Activated CD8-positive, alpha-beta memory T cell treated with anti-CD3 and anti-CD28 coated beads, Interleukin-2, amount 50 U/mL, for 1 hour (primary cell): ENCODE measurements at regions not wholly inside any gene's neighbourhood (a gene's known extent, or its start where the extent isn't known, plus 50 kb on each side); places are given as distances from the start of the nearest gene placed in this dataset.

Experiments
- DNase-seq: peaks from one replicate; pipeline ENCODE4 v3.0.0-alpha.2; 2020; ENCODE audit errors: extremely low read depth

DNA sequence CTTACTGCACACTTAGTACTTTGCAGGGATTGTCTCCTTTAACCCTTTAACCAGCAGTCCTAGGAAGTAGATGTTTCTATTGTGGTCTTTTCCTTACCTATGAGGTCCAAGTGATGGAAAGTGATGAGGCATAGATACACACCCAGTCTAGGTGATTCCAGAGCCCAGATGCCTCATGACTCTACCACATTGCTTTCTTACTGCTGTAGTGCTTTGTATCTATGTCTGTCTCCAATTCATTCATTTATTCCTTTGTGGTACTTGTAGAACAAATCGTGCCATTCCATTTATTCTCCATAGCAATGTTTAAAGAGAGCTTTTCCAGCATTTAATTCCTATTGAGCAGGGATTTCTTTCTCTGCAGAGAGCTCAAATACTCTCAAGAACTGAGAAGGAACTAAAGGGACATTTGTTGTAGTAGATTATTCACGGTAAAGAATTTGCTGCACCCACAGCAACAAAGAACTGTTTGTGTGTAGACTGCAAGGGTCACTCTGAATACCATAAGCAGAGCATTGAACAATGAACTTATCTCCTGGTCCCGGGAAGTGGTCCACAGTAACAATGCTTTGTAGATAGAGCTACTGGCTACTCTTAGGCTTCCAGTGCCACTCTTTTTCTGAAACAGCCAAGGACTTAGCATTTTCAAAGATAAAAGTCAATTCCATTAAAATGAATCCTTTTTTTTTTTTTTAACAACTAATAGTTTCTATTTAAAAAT, 337.0 kb downstream of the PTEN start:
- DNase-seq = no peak

DNA sequence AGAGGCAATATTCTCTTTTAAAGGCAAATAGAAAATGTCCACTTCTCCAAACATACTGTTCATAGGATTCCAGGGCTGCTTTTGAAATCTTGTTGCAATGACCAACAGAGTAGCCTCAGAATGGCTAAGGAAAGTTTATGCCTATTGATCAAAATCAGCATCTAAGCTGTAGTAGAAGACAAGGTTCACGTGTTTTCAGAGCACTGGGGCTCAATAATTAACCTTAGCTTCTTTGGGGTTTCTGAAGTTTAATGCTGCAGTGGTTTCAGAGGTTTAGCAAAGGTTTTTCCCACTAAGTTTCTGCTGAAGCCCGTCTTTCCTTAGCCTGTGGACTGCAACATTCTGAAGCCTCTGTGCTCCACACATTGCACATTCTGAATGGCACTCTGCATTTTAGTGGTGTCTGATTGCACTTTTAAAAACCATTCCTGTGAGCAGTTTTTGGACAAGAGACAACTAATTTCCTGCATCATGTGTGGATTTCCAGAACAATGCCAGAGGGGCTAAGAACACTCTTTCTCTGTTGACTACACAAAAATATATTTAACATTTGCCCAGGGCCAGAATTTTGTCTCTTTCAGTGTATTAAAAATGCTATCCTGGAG, 342.5 kb downstream of the PTEN start:
- DNase-seq = no peak

DNA sequence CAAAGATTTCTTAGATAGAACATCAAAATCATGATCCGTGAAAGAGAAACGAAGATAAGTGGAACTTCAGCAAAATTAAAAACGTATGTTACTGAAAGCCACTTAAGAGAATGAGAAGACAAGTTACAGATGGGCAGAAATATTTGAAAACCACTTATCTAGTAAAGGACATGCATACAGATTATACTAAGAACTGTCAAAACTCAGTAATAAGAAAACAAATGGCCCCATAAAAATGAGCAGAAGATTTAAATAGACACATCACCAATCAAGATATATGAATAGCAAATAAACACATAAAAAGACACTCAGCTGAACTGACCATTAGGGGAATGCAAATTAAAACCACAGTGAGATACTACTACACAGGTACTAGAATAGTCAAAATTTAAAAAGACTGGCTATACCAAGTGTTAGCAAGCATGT, 343.7 kb downstream of the PTEN start:
- no peak for DNase-seq

DNA sequence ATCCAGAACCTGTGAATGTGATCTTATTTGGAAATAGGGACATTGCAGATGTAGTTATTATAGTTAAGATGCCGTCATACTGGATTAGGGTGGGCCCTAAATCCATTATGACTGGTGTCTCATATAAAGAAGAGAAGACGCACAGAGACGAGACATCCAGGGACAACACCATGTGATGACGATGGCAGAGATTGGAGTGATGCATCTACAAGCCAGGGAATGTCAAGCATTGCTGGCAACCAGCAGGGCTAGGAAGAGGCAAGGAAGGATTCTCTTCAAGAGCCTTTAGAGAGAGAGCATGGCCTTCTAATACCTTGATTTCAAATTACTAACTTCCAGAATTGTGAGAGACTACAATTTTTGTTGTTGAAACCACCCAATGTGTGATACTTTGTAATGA, 345.8 kb downstream of the PTEN start:
- DNase-seq = no peak

DNA sequence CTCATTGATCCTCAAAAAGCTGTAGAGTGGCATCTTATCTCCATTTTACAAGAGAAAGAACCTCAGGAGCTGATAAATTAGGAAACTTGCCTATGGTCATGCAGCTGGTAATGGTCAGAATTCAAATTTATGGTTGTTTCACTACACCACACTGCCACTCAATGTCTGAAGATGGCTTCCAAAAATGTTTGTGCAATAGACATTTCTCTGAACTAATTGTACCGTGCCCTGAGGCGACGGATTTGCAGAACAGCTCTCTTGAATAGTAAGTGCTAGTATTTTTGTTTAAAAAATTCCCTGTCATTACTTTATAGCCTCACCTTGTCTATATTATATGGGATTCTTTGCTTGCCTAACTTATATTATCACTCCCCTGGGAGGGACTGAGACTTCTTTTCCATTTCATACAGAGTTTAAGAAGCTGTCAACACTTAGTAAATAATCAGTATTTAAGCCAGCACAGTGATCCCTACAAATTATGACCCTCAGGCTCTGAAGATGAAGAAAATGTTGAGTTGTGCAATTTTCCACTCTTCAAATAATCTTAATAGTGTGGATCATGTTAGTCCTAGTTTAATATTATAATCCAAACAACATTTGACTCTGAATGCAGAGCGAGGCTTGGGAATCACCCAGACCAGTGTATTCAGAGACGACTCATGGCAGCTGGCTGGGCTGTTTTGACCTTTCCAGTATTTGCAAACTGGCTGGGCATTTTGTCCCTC, 346.6 kb downstream of the PTEN start:
- no peak for DNase-seq

DNA sequence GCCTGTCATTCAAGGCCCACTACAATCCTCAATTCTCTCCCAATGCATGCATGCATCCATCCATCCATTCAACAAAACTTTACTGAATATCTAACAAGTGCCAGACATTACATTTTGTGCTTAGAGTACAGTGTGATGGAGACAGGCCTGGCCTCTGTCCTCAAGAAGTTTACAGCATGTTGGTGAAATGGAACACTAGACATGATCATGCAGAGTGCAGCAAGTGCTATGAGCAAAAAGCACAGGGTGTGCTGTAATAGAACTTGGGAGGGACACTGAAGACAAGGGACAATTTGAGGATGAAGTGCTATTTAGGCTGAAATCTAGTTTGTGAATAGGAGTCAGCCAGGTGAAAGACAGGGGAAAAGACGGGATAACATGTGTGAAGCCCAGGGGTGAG, 347.8 kb downstream of the PTEN start:
- no peak for DNase-seq

DNA sequence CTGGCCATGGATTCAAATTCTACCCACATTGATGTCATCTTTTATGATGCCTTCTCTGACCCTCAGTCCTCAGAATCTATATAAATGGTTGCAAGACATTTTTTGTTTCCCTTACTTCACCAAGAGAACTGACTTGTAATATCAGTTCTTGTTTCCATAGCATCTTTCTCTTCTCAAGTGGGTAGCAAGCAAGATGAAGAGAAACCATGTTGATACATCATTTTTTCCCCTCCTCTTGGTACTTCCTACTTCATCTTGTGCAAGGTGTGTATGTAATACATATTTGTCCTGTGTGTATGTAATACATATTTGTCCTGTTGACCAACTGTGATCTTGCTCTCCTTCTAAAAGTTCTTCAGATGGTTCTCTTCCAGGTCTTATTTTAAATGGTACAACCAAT, 348.6 kb downstream of the PTEN start:
- no peak for DNase-seq

DNA sequence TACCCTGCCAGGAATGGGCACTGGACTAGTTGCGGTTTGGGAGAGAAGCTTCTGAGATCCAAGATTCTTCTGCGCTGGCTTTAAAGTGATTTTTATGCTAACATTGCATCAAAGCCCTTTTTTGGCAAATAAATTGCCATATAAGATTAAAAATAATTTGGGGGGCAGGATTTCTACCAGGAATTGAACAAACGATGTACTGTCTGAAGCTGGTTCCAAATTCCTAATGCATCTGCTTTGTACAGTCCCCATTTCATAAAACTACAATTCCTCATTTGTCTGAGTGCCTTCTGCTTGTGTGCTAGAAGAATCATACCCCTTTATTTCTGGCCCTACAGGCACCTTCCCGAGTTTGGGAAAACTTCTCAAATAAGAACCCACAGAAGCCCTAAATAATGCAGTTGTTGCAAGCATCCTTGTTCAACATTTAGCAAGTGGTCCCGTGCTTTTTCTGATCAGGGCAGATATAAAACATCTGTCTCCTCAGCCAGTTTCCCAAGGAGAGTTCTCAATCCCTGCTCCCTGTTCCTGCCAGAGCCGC, 349.7 kb downstream of the PTEN start:
- DNase-seq = no peak

DNA sequence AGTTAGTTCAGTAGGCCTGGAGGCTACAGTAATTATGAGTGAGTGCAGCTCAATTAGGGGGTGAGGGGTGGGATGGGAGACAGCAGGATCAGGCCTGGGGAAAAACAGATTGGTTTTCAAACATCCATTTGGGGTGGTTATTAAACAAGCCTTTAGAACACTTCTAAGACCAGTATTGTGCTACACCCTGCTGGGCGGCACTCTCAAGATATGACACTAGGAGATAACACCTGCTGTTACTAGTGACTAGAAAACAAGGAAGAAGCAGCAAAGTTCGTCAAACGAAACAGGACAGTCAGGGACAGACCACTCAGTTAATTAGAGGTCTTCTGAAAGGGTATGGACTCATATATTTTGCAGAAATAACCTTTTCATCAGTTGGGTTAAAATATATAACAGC, 353.6 kb downstream of the PTEN start:
- no peak for DNase-seq

DNA sequence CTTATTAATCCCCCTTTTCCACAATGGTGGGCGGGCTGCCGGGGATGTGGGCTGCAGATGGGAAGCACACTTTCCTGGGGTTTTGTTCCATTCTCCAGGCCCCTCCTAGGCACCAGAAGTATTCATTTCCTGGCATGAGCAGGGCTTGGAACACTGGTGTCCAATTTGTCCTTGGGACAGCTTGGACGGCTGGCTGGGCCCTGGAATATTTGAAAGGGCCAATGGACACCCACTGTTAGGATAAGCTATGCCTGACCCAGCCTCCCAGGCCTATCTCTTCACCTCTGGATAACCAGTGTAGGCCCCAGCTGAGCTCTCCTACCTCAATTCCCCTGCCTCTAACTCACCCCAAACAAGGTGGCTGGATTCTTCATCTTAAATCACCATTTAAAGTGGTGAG, 354.9 kb downstream of the PTEN start:
- no peak for DNase-seq

DNA sequence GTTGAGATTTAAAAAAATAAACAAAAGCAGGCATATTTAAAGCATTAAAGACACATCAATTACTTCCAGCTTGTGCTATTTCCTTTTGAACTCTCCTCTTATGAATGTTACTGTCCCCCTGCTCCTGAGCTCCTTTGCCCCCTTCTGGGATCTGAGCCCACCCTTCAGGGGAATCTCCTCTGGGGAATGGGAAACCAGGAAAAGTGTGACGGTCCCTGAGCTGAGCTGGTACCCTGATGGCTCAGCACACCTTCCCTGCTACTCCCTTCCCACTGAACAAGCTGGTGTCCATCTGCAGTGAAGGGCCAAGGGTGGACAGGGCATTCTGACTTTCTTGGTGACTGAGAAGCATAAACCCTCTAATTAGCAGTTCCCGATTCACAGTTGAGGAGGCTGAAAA, 356.3 kb downstream of the PTEN start:
- no peak for DNase-seq

DNA sequence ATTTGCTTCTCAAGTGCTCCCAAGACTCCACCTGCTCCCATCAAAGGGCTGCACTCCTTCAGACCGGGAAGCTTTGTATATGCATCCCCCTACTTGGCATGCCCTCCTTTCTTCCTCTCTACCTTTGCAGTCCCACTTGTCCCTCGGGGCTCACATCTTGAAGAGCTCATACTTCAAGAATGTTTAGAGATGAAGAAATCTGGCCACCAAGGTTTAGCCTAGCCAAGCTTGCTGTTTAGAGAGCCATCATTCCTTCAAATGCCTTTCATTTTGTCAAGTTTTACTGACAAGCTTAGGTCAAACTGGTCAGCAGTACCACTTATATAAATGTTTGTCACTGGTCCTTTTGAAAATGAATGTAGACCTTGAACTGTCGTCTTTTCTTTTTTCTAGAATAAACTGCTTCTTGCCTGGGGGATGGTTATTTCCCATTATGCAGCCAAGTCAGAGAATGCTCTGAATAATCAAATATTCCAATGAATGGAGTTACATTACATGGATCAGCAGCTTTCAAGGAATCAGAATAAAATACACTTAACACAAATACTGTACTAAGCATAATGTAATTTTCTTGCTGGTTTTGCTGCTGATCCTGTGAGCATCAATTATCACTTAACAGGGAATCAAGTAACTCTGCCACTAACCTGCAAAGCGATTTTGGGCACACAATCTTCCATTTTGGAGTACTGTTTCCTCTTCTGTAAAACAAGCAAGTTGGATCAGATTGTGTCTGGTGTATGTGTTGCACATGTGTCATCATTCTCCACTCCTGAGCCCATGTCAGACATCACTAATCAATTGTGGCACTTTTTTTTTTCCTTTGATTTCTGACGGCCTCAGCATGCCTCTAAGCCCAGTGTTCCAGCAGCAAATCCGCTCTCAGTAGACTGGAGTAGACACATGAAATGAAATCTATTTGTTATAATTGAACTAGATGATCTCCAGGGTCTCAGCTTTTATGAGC, 357.9 kb downstream of the PTEN start:
- DNase-seq = no peak

DNA sequence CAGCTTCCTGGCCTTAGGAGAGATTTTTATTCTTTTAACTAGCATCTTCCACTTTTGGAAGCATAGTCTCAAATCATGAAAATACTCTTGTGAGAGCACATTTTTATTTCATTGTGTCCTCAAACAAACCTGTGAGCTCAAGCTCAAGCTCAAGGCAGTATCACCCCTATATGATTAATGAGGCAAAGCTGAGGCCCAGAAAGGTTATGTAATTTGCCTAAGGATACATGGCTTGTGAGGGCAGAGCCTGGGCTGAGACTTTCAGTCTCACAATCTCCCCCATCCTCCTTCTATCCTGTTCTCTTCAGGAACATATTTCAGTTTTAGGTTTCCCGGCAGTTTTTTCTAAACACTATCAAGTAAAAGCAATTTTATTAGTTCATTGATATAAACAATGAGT, 359.5 kb downstream of the PTEN start:
- no peak for DNase-seq
